A549 (cell line): ENCODE measurements at regions not wholly inside any gene's neighbourhood (a gene's known extent, or its start where the extent isn't known, plus 50 kb on each side); places are given as distances from the start of the nearest gene placed in this dataset.

Experiments
- ATAC-seq, 2 experiments: fragments of 200-7000 bp in 1 of 2; fragments of >200 bp in 1 of 2; cut with Nextera tagmentation in 1 of 2; cut with Tn5 transposase in 1 of 2; 3 replicates each; pipeline versions ENCODE4 v1.8.0 to v1.9.1; 2018 to 2020; ENCODE audit warnings: mild to moderate bottlenecking in 1 of 2, moderate library complexity in 1 of 2
- CTCF ChIA-PET: fragments of 300-600 bp; sonication (Branson Sonifier 250); formaldehyde crosslinking; extraction: SDS; loops from one replicate; lab custom pipeline; 2021; ENCODE audit warnings: antibody characterized with exemption, inconsistent platforms; lab: Yijun Ruan, JAX
- POLR2A ChIA-PET: fragments of 350-600 bp; formaldehyde crosslinking; extraction: SDS; loops from one replicate; lab custom pipeline; 2021; ENCODE audit warnings: antibody characterized with exemption, inconsistent platforms; lab: Yijun Ruan, JAX
- DNase-seq, 2 experiments: peaks; one replicate each; pipeline versions ENCODE4 v3.0.0 to v3.0.0-alpha.2; 2011 to 2016; ENCODE audit warnings: low read depth in 1 of 2, low spot score in 1 of 2
- FAIRE-seq: peaks from 2 replicates; lab custom pipeline; 2011; peaks lifted over from hg19 to GRCh38; lab: Jason Lieb, UNC
- H3K27ac ChIP-seq, 2 experiments: fragments of >200 bp; sonication (Bioruptor Twin); formaldehyde crosslinking; 3 replicates each; pipeline ENCODE4 v1.5.1; 2016 to 2017
- H3K4me1 ChIP-seq: fragments of >200 bp; sonication (Bioruptor Twin); formaldehyde crosslinking; 3 replicates; pipeline ENCODE4 v1.6.1; 2016
- H3K4me2 ChIP-seq: fragments of >200 bp; sonication (Bioruptor Twin); formaldehyde crosslinking; 3 replicates; pipeline ENCODE4 v1.6.1; 2016
- H3K4me3 ChIP-seq: fragments of >200 bp; sonication (Bioruptor Twin); formaldehyde crosslinking; 3 replicates; pipeline ENCODE4 v1.5.1; 2016
- H3K9me3 ChIP-seq: fragments of >200 bp; sonication (Bioruptor Twin); formaldehyde crosslinking; 3 replicates; pipeline ENCODE4 v1.6.1; 2016
- BHLHE40 ChIP-seq: IDR thresholded peaks from 2 replicates; pipeline ENCODE4 v1.6.1; 2012; ENCODE audit warnings: low read depth, low read length, inconsistent platforms
- CHD4 ChIP-seq: fragments of 200-600 bp; sonication (generic); IDR thresholded peaks from 2 replicates; pipeline ENCODE4 v1.6.1; 2016; ENCODE audit warnings: antibody characterized with exemption, mild to moderate bottlenecking, borderline replicate concordance
- EHMT2 ChIP-seq: fragments of 200-600 bp; sonication (generic); IDR thresholded peaks from 2 replicates; pipeline ENCODE4 v1.6.1; 2016; ENCODE audit warnings: antibody characterized with exemption, low read depth, mild to moderate bottlenecking, moderate library complexity
- EP300 ChIP-seq, 2 experiments: fragments of >200 bp; sonication (Bioruptor Twin); formaldehyde crosslinking; IDR thresholded peaks; 2 replicates in 1 of 2; 3 replicates in 1 of 2; pipeline ENCODE4 v1.6.1; 2016 to 2017
- ESRRA ChIP-seq: fragments of 150-350 bp; IDR thresholded peaks from 2 replicates; pipeline ENCODE4 v1.6.1; 2014; ENCODE audit warnings: mild to moderate bottlenecking, low read length, borderline replicate concordance
- FOSB ChIP-seq: fragments of 250-450 bp; sonication (Bioruptor Pico); IDR thresholded peaks from 2 replicates; pipeline ENCODE4 v1.5.0; 2020; ENCODE audit warnings: mild to moderate bottlenecking, moderate library complexity
- FOXS1 ChIP-seq: fragments of 250-450 bp; sonication (Bioruptor Pico); IDR thresholded peaks from 2 replicates; pipeline ENCODE4 v1.5.0; 2020; ENCODE audit warnings: mild to moderate bottlenecking, moderate library complexity
- GATA3 ChIP-seq: IDR thresholded peaks from 2 replicates; pipeline ENCODE4 v1.6.1; 2012; ENCODE audit warnings: borderline replicate concordance
- HEYL ChIP-seq: fragments of 250-450 bp; sonication (Bioruptor Pico); IDR thresholded peaks from 2 replicates; pipeline ENCODE4 v1.8.0; 2021; ENCODE audit warnings: mild to moderate bottlenecking, moderate library complexity
- HOXA7 ChIP-seq: fragments of 250-450 bp; sonication (Bioruptor Pico); IDR thresholded peaks from 2 replicates; pipeline ENCODE4 v1.5.0; 2020; ENCODE audit warnings: mild to moderate bottlenecking, moderate library complexity
- KDM1A ChIP-seq: fragments of 200-600 bp; sonication (generic); IDR thresholded peaks from 2 replicates; pipeline ENCODE4 v1.6.1; 2016; ENCODE audit warnings: low read depth, mild to moderate bottlenecking
- MAFK ChIP-seq: fragments of 450-650 bp; IDR thresholded peaks from 2 replicates; pipeline ENCODE4 v1.6.1; 2014; ENCODE audit not compliant: partially characterized antibody
- MAZ ChIP-seq: fragments of 150-350 bp; IDR thresholded peaks from 2 replicates; pipeline ENCODE4 v1.6.1; 2014; ENCODE audit warnings: antibody characterized with exemption, low read depth, low read length, borderline replicate concordance
- MYC ChIP-seq: IDR thresholded peaks from 2 replicates; pipeline ENCODE4 v1.6.1; 2012; ENCODE audit warnings: mild to moderate bottlenecking, inconsistent platforms, low read length, improper control_type of control experiment, borderline replicate concordance
- NFE2L2 ChIP-seq: fragments of 150-350 bp; conservative IDR thresholded peaks from 2 replicates; pipeline ENCODE4 v1.6.1; 2014; ENCODE audit warnings: low read length
- NPAS2 ChIP-seq: fragments of 250-450 bp; sonication (Bioruptor Pico); IDR thresholded peaks from 2 replicates; pipeline ENCODE4 v1.8.0; 2022; ENCODE audit warnings: mild to moderate bottlenecking, moderate library complexity, borderline replicate concordance
- NR3C1 ChIP-seq: fragments of >200 bp; sonication (Bioruptor Twin); formaldehyde crosslinking; IDR thresholded peaks from 3 replicates; pipeline ENCODE4 v1.6.1; 2017
- RAD21 ChIP-seq, 2 experiments: fragments of >200 bp in 1 of 2; sonication (Bioruptor Twin) in 1 of 2; formaldehyde crosslinking in 1 of 2; IDR thresholded peaks in 1 of 2; conservative IDR thresholded peaks in 1 of 2; 2 replicates in 1 of 2; 3 replicates in 1 of 2; pipeline ENCODE4 v1.6.1; 2012 to 2018; ENCODE audit warnings: inconsistent platforms in 1 of 2
- RCOR1 ChIP-seq: fragments of 150-350 bp; IDR thresholded peaks from 2 replicates; pipeline ENCODE4 v1.6.1; 2014; ENCODE audit warnings: antibody characterized with exemption, low read length, low read depth
- RNF2 ChIP-seq: fragments of 200-600 bp; sonication (generic); IDR thresholded peaks from 2 replicates; pipeline ENCODE4 v1.6.1; 2016; ENCODE audit warnings: low read depth, mild to moderate bottlenecking, antibody characterized with exemption, moderate library complexity, borderline replicate concordance
- SREBF2 ChIP-seq: fragments of 450-650 bp; IDR thresholded peaks from 2 replicates; pipeline ENCODE4 v1.6.1; 2014; ENCODE audit warnings: mild to moderate bottlenecking, moderate library complexity
- TP53 ChIP-seq: fragments of 250-450 bp; sonication (Bioruptor Pico); IDR thresholded peaks from 2 replicates; pipeline ENCODE4 v1.5.0; 2021; ENCODE audit warnings: mild to moderate bottlenecking, moderate library complexity
- ZFP36 ChIP-seq: fragments of 450-650 bp; IDR thresholded peaks from 2 replicates; pipeline ENCODE4 v1.6.1; 2014; ENCODE audit warnings: borderline replicate concordance; ENCODE audit not compliant: partially characterized antibody
- ZNF302 ChIP-seq: fragments of 250-450 bp; sonication (Bioruptor Pico); IDR thresholded peaks from 2 replicates; pipeline ENCODE4 v1.9.0; 2021; ENCODE audit warnings: inconsistent platforms, mild to moderate bottlenecking, moderate library complexity
- WGBS: methylation state at CpG from one replicate; pipeline ENCODE4 v1.1.6; 2017; ENCODE audit errors: missing lambda C conversion rate; 5-methylcytosine and 5-hydroxymethylcytosine counted together
- TF ChIP-seq, protein P1 (sequence below): fragments of 250-450 bp; sonication (Bioruptor Pico); IDR thresholded peaks from 2 replicates; pipeline ENCODE4 v1.5.0; 2021; ENCODE audit warnings: mild to moderate bottlenecking, moderate library complexity, borderline replicate concordance
- TF ChIP-seq, protein P2 (sequence below): fragments of 150-350 bp; IDR thresholded peaks from 2 replicates; pipeline ENCODE4 v1.6.1; 2014; ENCODE audit warnings: low read depth, mild to moderate bottlenecking, low read length

DNA sequence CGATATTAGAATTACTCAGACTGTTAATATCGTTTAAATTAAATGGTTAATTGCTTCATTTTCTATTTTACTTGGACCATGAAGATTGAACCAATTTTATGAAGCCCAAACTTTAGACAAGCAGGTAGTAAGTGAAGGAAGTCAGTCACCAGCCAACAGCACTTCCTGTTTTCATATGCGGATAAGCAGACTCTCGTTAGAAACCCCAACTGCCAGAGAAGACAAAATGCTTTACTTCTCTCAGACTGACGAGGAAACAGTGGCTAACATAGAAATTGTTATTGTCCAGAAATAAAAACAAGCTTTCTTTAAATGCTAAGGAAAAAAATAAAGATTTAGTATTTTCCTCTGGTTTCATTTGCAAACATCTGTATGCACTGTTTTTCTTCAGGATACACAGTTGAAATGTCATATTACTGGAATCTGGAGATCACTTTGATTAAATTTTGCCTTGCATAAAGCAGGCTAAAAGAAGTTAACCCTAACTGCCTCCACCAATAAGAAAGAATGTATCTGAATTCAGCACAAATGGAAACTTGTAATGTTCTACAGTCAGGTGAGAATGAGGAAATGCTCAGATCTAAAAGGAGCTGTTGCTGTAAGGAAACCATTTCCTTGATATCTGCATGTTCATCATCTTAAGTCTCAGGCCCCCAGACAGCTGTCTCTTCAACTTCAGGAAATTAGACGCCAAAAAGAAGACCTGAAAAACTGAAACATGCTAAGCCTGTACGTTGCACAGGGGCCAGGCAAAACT, 129.8 kb upstream of the SAMSN1 start:
- FAIRE-seq (no peak), DNase-seq (no peak), ATAC-seq (no peak)
- H3K27ac ChIP-seq: no peak overlapping the region
- no peak overlapping the region for H3K4me2 ChIP-seq
- H3K9me3 ChIP-seq: no peaks in the 10 kb centered on the region
- no peak for TF ChIP-seq MYC
- TF ChIP-seq ZFP36: no peak
- TF ChIP-seq HEYL: no peak
- TF ChIP-seq HOXA7 (CRISPR knock-in tag): no peak
- no peak for TF ChIP-seq ESRRA
- no peak for TF ChIP-seq KDM1A
- TF ChIP-seq ZNF302 (CRISPR knock-in tag): no peak
- TF ChIP-seq NFE2L2: no peak
- TF ChIP-seq RNF2: no peak
- no peak for TF ChIP-seq MAZ
- TF ChIP-seq SREBF2: no peak
- no peak for TF ChIP-seq RAD21 (conservative IDR thresholded peaks at IDR 0.05 in 1 of 2, IDR thresholded peaks at IDR 0.05 in 1 of 2)
- TF ChIP-seq BHLHE40: no peak
- TF ChIP-seq, protein P1, sequence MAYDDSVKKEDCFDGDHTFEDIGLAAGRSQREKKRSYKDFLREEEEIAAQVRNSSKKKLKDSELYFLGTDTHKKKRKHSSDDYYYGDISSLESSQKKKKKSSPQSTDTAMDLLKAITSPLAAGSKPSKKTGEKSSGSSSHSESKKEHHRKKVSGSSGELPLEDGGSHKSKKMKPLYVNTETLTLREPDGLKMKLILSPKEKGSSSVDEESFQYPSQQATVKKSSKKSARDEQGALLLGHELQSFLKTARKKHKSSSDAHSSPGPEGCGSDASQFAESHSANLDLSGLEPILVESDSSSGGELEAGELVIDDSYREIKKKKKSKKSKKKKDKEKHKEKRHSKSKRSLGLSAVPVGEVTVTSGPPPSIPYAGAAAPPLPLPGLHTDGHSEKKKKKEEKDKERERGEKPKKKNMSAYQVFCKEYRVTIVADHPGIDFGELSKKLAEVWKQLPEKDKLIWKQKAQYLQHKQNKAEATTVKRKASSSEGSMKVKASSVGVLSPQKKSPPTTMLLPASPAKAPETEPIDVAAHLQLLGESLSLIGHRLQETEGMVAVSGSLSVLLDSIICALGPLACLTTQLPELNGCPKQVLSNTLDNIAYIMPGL (CRISPR knock-in tag): no peak
- TF ChIP-seq FOSB (CRISPR knock-in tag): no peak
- no peak for TF ChIP-seq EP300 (IDR thresholded peaks at IDR 0.05)
- no peak for TF ChIP-seq EHMT2
- no peak for TF ChIP-seq TP53
- POLR2A ChIA-PET: no interaction called here
- WGBS: 33% methylated on average over 7 of the region's 7 CpGs
- CTCF ChIA-PET: interaction anchor here (1.1 kb wide), 1 partner anchor 222 kb away, joined by 3 read pairs; no protein-coding TSS in a partner anchor
- H3K4me3 ChIP-seq: no peak overlapping the region
- no peaks in the 10 kb centered on the region for H3K4me1 ChIP-seq

DNA sequence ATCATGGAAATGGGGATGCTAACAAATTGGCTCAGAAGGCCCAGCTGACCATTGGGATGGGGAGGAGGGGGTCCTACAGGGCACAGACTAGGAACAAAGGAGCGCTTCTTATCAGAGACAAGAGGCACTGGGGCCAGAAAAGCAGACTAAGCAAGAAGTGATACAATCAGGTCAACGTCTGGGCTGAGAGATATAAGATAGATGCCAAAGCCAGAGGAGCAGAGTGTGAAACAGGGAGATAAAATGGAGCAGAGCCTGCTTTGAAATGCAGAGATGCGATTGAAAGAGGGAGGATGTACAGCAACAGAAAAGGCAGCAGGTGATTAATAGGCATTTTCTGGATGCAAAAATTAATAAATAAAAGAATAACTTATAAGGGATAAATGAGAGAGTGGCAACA, 127.5 kb upstream of the SAMSN1 start:
- H3K9me3 ChIP-seq: no peaks in the 10 kb centered on the region
- 38% methylated on average over 3 of the region's 3 CpGs for WGBS
- FAIRE-seq: no peak
- no peak overlapping the region for H3K4me2 ChIP-seq
- no peak for DNase-seq
- no peaks in the 10 kb centered on the region for H3K4me1 ChIP-seq
- H3K27ac ChIP-seq: no peak overlapping the region
- no peak for ATAC-seq
- TF ChIP-seq FOSB (CRISPR knock-in tag) (no peak), NR3C1 (no peak), GATA3 (no peak), NPAS2 (CRISPR knock-in tag) (no peak), HOXA7 (CRISPR knock-in tag) (no peak), FOXS1 (no peak), BHLHE40 (no peak), TP53 (no peak), CHD4 (no peak), MAFK (no peak), EHMT2 (no peak), KDM1A (no peak), EP300 (IDR thresholded peaks at IDR 0.05) (no peak), RCOR1 (no peak)
- TF ChIP-seq, protein P1 (CRISPR knock-in tag): no peak
- TF ChIP-seq, protein P2, sequence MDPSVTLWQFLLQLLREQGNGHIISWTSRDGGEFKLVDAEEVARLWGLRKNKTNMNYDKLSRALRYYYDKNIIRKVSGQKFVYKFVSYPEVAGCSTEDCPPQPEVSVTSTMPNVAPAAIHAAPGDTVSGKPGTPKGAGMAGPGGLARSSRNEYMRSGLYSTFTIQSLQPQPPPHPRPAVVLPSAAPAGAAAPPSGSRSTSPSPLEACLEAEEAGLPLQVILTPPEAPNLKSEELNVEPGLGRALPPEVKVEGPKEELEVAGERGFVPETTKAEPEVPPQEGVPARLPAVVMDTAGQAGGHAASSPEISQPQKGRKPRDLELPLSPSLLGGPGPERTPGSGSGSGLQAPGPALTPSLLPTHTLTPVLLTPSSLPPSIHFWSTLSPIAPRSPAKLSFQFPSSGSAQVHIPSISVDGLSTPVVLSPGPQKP: no peak
- no peak overlapping the region for H3K4me3 ChIP-seq
- ChIA-PET POLR2A (no interaction called here), CTCF (no interaction called here)
